ENCODE measurements at regions not wholly inside any gene's neighbourhood (a gene's known extent, or its start where the extent isn't known, plus 50 kb on each side); places are given as distances from the start of the nearest gene placed in this dataset.

DNA sequence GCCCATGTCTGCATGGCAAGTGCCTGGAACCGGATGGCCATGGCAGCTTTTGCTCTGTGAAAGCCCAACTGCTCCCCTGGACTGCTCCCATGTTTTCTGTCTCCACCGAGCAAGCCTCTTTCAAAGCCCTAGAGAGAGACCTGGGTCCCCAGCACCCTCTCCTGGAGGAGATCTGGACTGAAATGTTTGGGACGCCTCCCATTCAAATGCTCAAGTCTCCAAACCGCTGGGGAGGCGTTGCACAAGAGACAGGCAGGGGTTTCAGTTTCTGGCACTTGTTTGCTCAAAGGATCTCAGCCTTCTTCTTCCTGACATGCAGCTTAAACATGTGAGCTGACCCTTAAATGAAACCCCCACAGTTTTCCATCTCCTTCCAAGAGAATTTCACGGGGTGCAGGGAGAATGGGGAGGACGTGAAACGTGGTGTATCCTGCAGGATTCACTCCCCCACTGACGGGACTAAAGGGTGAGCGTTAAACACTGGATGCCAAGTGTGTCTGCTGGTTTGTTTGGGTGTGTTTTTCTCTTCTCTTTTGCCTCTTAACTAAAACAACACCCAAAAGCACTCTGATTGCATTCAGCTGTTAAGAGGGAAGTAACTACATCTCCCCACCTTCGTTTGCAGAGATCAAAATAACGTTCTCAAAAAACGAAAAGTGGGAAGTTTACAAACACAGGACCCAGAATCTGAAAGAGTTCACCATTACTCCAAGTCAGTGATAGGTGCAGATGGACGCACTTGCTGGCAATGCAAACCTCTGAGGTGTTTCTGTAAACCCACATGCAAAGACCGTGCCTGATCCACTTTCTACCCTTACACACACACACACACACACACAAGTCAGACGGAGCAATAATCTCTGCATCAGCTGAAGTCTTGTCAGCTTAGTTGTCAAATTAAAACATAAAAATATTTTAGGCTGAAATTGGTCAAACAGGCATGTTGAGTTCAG is 256.9 kb downstream of the C16orf95 start:
- DNase-seq (ENCODE audit: low read depth in 2 of 2, low spot score in 1 of 2), result no peak

DNA sequence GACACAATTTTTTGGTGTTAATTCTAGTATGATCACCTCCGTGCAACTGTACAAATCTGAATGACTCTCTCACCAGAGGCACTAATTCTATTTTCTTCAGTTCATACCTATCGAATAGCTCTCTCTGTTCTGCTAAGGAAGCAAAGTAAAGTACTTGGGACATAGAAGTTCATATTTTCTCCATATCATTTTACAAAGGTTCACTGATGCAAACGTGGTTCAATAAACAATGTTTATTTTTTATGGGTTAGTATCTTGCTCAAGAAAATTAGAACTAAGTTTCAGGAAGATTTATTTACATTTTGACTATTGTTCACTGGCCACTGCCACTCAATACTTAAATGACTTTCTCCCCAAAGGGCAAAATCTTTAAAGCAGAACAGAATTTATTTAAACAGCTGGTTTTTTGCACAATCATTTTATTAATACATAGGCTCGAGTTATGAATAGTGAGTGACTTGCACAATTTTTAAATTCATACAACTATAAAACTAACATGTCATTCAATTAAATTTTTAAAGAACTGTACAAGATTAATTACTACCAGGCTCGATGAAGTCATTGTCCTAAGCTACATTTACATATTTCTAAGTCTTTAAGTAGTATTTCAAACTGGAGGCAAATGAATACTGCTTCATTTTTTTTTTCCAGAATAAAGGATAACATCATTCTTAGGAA is 255.8 kb downstream of the C16orf95 start:
- DNase-seq (ENCODE audit: low read depth in 2 of 2, low spot score in 1 of 2), result no peak

DNA sequence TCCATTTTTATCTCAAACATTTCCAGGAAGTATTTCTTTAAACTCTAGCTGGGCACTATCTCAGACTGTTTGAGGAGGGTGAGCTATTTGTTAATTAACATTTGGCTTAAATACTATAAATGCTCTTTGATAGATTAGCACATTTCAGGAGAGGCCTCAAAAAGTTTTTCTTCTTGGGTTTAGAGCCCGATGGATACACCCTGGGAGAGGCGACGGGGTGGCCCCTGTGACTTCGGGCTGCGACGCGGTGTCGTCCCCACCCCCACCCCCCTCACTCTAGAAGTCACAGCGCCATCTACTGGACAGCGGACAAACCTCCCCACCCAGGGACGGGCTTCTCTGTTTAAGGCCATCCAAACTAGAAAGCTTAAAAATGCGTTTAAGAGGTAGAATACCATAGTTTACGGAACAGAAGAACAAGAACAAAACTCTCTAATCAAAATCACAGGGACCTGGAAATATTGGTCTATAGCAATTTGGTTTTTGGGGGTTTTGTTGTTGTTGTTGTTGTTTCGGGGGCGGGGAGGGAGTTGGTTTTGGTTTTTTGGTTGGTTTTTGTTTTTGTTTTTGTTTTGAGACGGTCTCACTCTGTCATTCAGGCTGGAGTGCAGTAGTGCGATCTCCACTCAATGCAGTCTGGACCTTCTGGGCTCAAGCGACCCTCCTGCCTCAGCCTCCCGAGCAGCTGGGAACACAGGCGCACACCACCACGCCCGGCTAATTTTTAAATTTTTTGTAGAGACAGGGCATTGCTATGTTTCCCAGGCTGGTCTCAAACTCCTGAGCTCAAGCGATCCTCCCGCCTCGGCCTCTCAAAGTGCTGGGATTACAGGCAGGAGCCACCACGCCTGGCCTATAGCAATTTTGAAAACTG is 254.4 kb downstream of the C16orf95 start:
- DNase-seq (ENCODE audit: low read depth in 2 of 2, low spot score in 1 of 2), result peak in 1 of 2 donors; percentile 15

DNA sequence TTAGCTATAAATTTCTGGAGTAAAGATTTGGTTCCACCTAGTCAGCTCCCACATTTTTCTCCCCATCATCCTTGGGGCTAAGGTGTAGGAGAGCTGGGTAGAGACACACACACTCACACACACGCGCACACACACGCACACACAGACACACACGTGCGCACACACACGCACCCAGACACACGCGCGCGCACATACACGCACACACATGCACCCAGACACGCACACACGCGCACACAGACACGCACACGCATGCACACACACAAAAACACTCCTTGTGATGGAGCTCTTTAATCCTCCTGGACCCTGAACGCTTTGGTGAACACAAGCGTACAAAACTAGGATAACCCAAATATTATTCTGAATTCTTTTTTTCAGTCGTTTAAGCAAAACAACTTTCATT is 253.6 kb downstream of the C16orf95 start:
- DNase-seq (ENCODE audit: low read depth in 2 of 2, low spot score in 1 of 2), result no peak

DNA sequence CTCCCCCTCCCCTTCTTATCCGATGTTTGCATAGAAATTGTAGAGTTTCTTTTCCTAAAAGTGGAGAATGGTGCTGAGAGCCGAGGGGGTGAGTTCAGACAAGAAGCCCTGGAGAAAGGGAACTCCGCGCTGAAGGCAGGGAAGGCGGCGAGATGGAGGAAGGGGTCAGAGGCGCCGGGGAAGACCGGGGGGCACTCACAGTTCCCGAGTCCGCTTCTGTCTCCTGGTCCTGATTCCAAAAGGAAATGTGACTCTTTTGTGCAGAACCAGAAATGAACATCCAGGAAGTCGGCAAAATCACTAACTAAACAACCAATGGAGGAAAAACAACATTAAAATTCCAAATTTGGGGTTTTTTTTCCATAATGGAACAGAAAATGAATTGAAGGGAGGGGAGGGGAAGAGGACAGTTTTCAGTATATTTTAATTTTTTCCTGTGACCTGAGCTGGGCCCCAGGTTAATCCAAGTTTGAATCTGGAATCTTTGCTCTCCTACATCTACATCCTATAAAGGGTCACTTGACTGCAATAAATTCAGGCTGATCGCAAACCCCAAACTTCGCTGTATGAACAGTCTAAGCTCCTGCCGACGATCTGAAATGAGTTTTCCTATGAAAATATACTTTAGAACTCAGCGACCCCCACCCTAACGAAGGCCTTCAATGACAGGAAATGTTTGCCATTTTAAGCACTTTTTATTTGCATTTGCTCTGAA is 252.3 kb downstream of the C16orf95 start:
- DNase-seq (ENCODE audit: low read depth in 2 of 2, low spot score in 1 of 2), result no peak

DNA sequence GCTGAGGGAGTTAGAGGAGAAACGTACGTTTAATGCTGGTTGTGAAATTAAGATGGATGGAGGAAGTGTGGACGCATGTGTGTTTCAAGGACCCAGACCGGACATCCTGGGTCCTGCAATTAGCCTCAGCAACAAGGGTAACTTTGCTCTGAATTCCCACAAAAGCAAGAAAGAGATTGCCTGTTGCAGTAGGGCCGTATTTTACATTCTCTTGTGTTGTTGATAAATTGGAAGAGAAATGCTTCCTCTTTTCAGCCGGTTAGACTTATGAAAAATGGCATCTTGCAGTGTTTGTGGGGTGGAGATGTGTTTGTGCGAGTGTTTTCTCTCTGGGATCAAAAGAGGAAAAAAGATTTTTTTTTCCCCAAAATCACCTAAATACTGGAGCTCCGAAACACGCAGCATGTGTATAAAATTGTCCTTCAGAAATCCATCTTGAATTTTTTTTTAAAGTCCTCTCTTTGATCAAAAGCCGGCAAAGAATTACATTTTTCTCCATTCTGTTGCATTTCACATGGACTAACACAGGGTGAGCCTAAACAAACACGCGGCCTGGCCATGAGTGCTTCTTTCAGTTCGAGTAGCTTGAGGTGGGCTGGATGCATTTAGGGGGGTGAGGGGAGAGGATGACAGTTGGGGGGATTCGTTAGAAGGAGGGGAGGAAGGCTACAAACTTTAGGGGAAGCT is 251.6 kb downstream of the C16orf95 start:
- no peak for DNase-seq (ENCODE audit: low read depth in 2 of 2, low spot score in 1 of 2)

DNA sequence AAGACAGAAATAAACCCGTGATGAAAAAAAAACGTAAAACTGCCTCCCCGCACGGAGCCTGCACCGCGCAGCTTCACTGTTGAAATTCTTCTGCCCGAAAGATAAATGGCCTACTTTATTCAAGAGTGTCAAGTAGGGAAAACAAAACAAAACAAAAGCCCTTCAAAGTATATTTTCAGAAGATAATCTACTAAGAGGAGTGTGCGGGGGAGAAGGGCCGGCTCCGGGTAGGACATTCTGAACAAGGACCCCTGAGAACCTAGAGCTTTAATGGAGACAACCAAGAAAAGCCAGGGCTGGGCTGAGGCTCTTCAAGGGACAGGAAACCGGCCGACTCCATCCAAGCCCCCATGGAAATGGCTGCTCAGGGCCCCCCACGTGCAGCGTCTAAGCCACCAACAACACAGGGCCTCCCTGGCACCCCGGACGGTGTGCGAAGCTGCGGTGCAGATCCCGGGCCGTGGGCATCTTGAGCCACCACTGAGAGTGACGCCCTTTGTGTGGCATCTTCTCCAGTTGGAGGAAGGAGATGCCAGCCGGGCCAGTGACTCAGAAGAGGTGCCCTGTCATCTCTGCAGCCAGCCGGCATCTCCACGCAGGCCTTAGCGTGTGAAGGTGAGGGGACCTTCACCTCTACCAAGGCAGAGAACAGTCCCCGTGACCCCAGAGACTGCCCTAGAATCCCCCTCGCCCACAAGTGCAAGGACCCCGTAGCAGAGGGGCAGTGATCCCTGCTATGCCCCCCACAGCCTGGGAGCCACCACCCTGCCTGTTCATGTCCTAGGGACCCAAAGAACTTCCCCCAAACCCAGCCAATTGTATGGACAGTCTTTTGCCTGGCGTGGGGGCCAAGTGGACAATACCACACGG is 250.8 kb downstream of the C16orf95 start:
- no peak for DNase-seq (ENCODE audit: low read depth in 2 of 2, low spot score in 1 of 2)

DNA sequence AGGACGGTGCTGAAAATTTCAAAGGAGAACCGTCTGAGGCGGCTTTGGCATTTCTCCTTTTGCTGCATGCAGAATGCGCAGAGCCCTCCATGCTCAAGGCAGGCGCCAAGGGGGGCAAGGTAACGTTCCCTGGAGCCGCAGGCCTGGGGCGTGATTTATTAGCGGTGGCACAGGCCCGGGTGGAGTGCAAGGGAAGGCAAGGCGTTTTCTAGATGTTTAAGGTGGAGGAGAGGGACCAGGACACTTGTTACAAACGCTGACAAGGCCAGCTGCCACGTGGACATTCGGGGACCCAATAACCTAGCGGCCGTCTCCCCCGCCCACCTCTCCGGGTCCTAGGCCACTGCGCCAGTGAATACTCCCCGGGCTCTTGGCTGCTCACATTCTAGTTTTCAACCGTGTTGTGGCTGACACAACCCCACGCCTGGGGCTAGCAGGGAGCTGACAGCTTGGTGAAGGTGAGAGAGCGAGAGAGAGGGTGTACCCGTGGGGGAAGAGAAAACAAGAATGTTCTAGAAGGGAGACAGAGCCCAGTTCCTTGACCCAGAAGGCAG is 250.1 kb downstream of the C16orf95 start:
- DNase-seq (ENCODE audit: low read depth in 2 of 2, low spot score in 1 of 2), result no peak

DNA sequence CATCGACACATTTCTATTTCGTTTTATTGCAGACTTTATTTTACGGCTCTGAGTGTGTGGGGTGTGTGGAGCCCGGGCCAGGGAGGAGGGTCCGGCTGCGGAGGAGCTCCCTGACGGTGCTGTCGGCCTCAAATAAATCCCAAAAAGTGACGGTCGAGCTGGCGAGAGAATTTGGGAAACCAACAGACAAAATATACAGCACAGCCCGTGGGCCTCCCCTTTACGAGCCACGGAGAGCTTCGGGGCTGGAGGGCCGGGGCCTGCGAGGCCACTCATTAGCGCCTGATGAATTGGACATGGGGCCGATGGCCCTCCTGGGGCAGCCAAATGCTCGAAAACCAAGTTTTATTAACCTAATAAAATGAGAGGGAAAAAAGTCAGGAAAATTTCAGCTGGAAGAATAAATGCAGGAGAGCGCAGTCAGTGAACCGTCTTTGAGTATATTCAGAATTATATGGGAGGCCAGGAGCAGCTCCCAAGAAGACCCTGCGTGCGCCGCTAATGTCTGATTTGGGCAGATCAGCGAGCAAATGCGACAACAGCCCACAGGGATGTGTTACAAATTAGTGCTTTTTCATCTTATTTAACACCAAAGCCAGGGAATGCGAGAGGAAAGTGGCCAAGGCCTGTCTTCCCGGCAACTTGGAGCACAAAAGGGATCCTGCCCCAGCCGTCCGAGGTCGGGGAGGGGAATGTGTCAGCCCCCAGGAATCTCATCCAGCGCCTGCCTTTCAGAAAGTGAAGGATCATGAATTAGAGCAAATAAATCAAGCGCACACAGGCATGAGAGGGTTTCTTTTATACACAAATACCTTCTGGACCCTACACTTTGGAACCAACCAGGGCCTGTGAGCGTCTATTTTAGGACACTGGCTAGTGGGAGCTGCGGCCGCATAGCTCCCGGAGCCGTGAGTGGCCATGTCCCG is 249.1 kb downstream of the C16orf95 start:
- DNase-seq (ENCODE audit: low read depth in 2 of 2, low spot score in 1 of 2), result no peak

DNA sequence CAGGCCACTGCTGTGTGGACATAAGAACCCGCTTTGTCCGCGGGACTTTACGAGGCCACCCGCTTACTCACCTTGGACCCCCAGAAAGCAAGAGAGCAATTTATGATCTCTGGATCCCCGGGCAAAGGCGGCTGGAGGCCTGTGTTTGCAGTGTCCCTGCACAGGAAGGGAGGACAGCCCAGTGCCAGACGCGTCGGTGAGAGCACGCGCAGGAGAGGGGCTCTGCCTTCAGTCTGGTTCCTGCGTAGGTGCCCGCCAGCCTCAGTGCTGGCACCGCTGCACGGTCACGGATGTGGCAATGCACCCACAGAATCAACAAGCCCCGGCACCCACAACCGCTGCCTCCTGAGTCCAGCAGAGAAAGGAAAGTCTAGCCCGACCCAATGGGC is 248.4 kb downstream of the C16orf95 start:
- no peak for DNase-seq (ENCODE audit: low read depth in 2 of 2, low spot score in 1 of 2)

DNA sequence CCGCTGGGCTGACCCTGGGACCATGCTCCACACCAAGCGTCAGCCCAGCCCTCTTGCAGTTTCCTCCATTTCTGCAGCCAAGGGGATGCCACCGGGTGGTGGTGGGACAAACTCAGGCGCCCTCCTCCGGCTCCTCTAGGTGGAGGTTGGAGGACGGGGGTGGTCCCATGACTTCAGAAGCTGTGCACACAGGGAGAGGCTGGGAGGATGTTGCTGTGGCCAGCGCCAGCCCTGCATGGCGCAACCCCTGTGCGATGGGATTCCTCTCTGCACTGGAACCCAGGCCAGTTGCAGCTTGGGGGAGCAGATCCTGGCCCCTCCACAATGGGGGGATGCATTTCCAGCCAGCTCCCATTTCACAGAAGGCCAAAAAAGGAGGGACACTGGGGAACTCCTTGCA is 246.5 kb downstream of the C16orf95 start:
- no peak for DNase-seq (ENCODE audit: low read depth in 2 of 2, low spot score in 1 of 2)

DNA sequence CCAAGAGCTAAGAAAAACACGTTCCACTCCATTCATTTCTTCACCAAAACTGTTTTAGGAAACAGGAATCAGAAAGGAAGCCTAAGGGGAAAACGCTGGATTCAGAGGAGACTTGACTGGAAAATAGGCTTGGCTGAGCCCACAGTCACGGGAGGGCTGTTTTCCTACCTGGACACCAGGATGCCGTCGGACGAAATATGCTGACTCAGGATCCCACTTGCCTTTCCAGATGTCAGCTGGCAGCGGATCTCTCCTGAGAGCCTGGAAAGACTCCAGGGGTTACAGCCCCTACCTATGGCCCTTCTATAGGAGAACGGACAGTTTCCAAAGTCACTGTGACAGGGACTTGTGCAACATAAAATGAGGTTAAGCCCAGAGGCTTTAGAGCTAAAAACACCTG is 245.1 kb downstream of the C16orf95 start:
- DNase-seq (ENCODE audit: low read depth in 2 of 2, low spot score in 1 of 2), result no peak

DNA sequence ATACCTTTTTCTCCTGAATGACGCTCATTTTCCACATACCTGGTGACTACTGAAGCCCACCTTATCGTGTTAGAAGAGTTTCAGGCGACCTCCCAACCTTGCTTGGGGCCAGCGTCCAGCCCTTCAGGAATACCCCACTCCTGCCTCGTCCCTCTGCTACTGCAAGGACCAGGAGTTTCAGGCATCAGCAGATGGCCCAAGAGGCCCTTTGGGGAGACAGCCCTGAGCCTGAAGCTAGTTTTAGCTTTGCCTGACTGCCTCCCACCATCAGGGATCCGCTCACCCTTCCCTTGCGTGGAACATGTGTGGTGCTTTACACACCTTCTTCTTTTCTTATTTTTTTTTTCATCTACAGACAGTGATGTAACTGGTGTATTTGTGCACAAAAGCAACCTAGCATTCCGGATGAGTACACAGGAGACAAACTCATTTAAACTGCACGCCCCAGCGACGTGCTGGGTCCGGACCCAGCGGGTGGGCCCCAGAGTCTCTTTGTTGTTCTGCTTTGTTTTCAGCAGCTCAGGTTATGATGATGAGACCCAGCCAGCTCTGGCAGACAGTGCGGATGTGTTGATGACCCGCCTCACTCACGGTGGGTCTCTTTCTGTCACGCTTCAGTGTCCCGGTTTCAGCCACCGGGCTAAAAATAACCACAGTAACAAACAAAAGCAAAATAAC is 242.4 kb downstream of the C16orf95 start:
- DNase-seq (ENCODE audit: low read depth in 2 of 2, low spot score in 1 of 2), result no peak

DNA sequence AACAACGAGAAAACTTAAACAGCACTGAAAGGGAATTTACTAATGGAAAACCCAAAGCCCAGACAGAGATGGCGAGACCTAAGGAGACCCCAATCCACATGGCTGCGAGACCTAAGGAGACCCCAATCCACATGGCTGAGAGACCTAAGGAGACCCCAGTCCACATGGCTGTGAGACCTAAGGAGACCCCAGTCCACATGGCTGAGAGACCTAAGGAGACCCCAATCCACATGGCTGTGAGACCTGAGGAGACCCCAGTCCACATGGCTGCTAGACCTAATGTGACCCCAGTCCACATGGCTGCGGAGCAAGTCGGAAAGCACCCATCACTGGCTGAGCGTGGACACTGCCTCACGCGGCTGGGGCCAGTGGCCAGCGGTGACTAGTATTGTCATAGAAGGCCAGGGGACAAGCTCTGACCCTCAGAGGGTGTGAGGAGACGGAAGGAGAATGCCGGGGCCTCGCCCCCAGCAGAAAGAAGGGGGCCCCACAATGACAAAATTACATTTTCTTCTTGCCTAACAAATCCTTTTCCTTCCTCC is 241.8 kb downstream of the C16orf95 start:
- no peak for DNase-seq (ENCODE audit: low read depth in 2 of 2, low spot score in 1 of 2)

DNA sequence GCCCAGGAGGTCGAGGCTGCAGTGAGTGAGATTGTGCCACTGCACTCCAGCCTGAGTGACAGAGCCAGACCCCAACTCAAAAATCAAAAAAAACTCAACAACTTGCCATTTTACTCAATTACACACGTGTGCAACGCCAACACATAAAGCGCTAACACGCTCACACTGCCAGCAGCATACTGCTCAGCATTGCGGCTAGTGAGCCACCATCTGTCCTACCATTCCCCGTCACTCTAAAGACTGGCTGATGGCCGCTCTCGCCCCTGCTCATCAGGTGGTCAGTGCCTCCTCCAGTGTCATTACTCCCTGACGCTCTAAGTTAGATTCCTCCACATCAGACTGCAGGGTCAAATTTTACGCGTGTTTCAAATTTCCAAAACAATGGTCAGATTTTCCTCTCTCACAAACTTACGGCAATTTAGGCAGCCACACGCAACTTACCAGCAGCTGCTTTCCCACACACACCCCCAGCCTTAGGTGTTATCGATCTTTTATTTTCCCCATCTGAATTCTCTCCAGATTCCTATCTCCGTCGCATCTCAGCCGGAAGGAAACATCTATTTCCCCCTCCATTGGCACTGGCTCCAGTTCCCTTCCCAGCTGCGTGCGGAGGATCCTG is 240.8 kb downstream of the C16orf95 start:
- no peak for DNase-seq (ENCODE audit: low read depth in 2 of 2, low spot score in 1 of 2)

DNA sequence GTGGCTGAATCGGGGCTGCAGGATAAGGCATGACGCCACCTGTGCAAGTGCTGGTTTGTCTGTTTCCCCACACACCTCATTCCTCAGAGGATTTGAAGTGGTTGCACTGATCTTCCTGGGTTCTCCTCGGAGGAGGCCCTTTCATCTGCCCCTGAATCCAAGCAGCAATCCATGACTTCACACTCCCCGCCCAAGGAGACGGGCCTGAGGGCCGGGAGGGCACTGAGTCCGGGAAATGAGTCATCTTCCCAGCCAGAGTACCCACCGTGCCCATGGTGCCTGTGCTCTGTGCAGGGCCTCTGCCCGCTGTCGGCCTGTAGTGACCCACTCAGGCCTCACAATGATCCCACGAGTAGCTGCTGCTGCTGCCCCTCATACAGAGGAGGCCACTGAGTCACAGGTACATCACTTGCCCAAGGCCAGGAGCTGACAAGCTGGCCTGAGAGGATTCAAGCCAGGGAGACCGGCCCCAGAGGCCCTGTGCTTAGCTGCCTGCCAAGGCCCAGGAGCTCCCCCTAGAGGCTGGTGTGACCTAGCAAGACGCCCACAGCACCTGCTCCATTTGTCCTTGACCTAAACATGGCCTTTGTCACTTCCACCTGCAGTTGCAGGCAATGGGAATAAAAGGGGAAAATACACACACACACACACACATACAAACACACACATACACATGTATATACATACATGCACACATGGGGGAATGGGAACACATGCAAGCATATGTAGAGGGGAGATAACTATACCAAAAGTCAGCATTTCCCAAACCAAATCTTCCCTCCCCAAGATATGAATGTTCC is 240.0 kb downstream of the C16orf95 start:
- DNase-seq (ENCODE audit: low read depth in 2 of 2, low spot score in 1 of 2), result no peak

Measured in stimulated activated CD8-positive, alpha-beta memory T cell treated with anti-CD3 and anti-CD28 coated beads, Interleukin-4, amount 100 ng/mL, for 4 hours (primary cell).